GM19463 (cell line): ENCODE measurements at regions not wholly inside any gene's neighbourhood (a gene's known extent, or its start where the extent isn't known, plus 50 kb on each side); places are given as distances from the start of the nearest gene placed in this dataset.

Experiments used
- ATAC-seq: cut with Tn5 transposase; IDR thresholded peaks from one replicate; pipeline ENCODE4 v1.9.1; 2021; ENCODE audit warnings: mild to moderate bottlenecking, moderate library complexity; ENCODE audit not compliant: unreplicated experiment

DNA sequence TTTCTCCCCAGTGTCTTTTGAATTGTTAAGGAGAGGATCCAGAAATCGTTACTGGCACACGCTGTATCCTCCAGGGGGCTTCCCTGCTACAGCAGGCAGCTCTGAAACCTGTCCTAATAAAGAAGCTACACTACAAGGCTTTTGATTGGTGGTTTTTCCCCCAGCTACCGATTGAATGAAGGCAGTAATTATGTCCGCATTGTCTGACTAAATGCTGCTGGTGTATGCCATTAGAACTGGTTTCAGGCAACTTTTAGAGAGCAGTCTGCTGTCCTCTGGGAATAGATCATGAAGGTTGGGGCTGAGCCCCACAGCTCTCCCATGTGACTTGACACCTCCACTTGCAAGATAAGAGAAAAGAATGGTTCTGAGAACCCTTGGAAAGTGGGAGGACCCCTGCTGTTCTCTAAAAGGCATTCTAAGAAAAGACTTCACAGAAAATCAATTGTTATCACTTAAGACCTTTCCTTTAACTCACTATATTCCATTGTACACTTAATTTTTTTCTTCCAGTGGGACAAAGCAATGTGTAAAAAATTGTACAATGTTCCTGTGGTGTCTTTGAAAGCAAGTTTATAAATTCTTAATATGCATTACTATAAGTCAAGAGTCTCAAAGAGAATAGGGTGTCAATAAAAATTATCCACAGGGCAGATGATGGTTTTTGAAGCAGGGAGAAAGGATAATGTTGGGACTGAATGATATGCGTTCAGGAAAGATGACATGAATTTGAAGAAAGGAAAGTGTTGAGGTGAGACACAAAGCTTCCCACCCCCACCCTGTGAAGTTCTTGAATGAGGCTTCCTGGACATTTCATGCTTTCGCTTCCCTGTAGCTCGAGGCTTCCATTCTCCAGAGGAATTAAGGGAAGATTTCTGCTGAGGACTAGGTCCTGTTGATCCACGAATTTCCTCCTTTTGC lies 53.0 kb upstream of the DAZL start:
- no peak for ATAC-seq

DNA sequence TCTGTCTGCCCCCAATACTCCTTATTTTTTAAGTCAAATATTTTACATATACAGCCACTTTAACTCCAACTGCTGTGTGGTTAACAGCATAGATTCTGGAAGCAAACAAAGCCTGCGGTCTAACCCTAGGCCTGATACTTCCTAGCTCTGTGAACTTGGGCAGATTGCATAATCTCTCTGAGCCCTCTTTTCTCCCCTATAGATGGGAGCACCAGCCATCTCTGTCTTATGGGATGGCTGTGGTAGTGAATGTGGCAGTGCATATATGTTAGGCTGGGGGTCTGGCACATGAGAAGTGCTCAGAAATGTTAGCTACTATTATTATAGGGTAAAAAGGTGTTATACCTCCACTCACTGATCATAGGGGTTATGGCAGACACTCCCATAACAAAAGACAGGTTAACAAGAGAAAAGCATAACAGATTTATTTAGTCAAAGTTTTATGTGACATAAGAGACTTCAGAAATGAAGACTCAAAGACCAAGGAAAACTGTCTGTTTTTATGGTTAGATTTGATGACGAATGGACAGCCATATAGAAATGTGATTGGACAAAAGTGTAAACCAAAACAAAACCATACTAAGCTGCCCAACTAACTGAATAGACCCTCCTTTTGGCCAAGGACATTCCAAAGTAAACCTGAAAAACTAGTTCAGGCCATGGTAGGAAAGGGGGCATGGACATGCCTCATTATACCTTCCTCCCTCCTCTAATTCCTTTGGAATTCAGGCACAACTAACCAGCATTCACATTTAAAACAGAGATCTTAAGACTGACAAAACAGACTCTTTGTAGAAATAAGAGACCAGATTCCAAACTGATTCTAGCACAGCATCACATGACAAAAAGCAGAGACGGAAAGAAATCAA lies 53.9 kb upstream of the DAZL start:
- ATAC-seq, result no peak

DNA sequence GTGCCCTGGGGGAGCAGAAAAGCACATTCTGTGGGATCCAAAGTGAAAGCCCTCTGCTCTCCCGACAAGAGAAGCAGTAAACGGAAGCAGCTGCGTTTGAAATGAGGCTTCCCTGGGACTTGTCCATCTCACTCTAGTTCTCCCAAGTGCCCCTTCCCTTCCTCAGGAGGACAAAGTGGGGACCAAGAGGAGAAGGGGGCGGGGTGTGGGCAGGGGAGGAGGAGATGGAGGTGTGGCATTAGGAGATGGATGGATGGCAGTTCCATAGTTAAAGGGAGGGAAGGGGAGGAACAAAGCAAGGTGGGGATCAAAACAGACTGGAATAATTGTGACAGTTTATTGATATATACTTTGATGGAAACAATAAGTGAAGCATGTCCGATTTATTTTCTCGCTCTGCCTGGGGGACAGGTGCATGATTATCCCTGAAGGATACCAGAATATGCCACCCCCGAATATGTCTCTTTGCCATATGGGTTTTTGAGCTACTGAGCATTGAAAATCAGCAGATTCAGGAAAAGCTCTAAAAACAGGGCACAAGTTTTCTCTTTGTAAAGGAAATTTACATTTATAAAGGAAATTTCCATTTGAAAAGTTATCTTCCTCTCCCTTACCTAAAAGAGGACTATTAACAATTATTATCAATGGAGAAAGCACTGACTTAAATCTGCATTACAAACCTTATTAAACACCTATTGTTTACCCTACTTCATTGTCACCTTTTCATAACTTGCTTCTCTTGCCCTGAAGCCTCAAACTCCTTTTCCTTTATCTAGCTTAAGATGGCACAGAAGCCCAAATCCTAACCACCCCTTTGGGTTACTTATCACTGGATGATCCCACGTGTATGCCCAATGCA lies 58.9 kb upstream of the DAZL start:
- no peak for ATAC-seq

DNA sequence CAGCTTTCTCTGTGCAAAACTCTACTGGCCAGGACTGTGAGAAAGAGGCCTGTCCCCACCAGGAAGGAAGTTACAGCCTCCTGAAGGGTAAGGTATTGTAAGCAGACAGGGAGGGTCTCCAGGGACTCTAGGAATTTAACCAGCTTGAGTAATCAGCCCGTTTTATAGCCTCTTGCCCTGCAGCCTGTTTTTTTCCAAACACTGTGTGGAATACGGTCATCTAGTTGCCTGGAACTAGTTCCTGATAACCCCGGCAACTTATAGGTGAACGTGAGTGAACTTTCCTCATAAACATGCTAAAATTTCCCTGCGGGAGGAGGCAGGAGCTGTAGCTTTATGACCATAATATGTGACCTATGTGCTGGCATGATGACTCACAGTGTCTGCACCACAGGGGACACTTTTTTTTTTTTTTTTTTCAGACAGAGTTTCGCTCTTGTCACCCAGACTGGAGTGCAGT lies 60.1 kb upstream of the DAZL start:
- no peak for ATAC-seq

DNA sequence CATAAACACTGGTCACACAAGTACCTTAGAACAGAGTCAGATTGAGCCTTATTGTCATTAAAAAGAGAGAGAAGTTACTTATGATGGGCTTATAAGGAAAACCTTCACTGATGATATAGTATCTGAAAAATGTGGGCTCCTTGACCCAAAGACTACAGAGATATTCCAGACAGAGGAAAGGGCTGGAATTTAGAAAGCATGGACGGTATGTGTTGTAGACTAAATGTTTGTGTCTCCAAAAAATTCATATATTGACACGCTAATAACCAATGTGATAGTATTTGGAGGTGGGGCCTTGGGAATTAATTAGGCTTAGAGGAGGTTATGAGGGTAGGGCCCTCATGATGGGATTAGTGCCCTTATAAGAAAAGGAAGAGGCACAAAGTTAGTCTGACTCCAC lies 61.0 kb upstream of the DAZL start:
- no peak for ATAC-seq

DNA sequence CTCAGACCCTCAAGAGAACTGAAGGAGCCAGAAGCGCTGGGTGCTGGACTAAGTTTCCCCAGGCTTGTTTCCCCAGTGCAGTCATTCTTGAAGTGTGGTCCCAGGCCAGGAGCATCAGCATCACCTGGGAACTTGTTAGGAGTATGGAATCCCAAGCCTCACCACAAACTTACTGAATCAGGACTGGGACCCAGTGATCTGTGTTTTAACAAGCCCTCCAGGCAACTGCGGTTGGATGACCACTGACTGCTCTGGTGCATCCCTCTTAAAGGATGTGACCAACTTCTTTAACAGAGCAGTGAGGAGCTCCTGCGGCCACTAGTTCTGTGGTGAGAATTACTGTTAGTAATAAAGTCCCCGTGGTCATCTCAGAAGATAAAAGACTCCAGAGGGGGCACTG lies 62.4 kb upstream of the DAZL start:
- ATAC-seq, result no peak

DNA sequence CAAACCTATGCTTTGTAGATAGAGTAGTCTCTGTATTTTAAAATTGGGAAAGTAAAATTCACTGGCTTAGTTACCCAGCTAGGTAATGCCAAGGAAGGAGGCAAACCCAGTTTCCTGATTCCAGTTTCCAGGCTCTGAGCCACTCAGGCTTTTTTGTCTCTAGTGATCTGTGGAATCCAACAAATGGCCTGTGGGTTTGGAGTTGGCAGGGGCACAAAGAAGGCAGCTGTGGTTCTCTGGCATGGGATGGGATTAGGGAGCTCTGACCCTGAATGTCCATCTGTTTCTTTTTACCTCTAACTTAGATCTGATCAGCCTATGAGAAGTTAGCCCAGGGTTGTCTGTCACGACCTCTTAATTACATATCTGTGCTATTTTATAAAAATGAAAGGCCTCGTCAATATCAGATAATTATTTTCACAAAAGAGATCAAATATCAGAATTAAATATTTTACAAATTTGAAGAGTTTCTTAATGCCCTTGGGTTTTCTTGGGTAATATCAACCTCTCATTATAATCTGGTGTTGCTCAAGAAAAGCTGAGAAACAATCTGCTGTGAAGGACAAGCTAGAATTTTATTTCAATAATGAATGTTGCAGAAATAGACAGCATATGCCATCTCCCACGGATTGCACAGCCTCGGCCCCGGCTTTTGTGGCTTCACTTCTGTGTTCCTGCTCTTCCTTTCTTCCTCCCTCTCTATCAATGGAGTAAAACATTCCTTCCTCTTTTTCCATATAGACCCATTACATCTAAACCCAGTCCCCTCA lies 63.7 kb upstream of the DAZL start:
- no peak for ATAC-seq

DNA sequence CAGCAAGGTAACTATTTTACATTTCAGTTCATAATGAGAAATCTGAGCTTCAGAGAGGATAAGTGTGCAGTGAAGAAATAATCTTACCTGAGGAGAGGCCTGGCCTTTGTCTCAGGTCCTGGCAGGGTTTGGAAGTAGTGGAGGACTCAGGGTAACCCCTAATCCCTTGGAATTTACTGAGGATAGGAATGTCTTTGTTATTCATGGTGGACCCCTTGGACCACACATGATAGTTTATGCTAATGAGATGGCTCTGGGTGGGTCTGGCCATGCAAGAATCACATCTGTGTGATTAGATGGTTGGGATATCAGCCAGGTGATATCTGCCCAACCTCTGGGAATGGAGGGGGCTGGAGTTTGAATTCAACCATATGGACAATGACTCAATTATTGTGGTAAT lies 65.0 kb upstream of the DAZL start:
- ATAC-seq, result no peak

DNA sequence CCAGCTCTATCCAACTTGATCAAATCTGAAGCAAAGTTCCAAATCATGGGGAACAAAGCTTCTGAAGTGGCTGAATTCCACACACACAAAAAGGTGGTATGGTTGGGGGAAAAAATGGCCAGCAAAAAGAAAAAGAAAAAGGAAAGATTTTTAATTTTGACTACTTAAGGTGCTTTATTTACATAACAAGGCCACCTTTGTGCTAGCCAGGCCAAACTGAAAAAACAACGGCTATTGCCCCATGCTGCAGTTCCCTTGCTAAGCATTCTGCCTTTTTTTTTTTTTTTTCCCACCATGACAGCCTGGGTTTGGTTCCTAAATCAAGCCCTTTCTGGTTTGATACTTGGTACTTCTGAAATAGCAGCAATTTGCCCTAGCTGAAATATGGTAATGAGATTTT lies 66.5 kb upstream of the DAZL start:
- ATAC-seq, result no peak

DNA sequence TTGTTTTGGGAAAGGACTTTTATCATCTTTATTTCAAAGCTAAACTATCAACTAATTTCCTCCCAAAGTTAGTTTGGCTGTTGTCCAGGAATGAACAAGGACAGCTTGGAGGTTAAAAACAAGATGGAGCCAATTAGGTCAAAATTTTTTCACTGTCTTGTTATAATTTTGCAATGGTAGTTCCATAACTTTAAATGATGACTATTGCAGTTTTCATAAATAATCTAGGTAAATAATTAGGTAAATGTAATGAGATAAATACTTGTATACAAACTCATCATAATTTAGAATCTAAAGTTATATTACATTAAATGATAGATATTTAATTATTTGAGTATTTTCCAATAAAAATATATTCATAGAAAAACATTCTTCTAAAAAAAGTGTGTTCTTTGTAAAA lies 68.3 kb upstream of the DAZL start:
- ATAC-seq, result no peak

DNA sequence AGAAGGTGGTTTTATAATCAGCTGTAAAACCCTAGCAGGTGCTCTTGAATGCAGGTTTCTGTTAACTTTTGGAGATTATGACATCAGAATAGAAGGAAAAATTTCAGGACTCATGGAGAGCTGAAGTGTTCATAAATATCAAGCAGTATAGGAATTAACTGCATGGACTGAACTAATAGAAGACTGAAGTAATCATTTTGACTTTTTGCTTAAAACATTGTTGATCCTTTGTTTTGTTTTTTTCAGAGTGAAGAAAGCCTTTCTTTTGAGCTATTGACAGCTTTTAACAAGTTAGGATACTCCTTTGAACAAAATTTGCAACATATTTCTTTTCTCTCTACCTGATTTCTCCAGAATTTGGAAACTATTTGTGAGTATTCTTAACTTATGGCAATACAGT lies 70.6 kb upstream of the DAZL start:
- ATAC-seq, result no peak

DNA sequence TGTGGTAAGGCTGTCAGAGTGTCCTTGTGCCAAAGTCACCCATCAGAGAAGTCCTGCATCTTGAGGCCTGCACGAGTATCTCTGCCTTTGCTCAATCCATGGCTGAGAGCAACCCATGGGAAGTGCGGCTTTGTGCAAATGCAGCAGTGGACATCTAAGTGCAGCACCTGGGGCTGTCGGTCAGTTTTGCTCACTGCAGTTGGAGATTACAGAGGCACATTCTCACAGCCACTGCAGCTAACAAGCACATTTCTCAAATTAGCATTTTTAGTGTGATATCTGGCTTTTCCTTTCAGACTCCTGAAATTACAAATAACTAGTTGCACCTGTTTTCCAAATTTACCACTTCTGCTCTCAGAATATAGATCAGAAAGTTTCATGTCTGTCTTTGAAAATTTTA lies 81.5 kb upstream of the DAZL start:
- ATAC-seq, result no peak

DNA sequence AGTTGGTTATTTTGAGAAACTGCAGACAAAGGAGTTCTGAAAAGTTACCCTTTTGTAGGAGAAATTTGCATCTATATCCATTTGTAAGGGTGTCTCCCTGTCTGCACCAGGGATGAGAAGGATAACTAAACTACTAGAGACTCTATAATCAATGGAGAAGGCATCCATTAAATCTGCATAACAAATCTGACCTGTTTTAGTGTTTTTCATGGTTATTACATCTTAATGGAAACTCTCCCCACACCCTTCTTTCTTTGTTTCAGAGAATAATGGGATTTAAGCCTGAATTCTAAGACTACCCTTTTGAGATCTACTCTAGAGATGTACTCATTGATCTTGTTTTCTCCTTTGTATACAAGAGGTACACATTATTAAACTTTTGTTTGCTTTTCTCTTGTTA lies 82.0 kb upstream of the DAZL start:
- no peak for ATAC-seq

DNA sequence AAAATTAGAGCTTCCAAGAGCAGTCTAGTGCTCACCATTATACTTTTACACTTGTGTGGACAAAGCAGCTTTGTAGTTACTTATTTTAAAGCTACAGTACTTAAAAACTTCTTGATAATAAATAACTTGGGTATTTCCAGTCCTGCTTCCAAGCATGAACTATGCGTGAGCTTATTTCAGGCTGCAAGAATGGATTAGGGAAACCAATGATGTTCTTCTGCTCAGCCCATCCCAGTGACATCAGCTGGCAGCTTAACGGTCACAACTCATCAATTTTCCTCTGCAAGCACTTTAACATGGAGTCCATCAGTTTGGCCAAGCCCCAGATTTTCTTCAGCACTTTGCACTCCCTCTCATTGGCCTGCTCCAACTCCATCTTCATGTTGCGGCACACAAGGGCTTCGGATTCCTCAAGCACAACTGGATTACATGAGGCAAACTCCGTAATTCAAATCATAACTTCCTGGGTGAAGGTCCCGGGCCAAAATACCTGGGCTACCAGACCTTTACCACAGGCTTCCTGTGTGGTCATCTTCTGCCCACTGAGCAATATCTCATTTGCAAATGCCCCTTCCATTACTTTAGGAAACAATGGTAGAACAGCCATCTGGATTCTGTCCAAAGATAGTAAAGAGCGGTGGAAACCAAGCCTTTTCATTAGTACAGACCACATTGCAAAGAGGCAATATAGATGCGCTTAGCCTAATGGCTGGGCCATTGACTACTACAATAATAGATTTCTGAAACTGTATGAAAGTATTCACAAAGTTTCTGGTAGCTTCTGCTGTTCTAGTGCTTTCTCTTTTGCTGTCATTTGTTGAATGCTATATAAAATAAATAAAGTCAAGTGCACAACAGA lies 87.5 kb upstream of the DAZL start:
- ATAC-seq, result no peak

DNA sequence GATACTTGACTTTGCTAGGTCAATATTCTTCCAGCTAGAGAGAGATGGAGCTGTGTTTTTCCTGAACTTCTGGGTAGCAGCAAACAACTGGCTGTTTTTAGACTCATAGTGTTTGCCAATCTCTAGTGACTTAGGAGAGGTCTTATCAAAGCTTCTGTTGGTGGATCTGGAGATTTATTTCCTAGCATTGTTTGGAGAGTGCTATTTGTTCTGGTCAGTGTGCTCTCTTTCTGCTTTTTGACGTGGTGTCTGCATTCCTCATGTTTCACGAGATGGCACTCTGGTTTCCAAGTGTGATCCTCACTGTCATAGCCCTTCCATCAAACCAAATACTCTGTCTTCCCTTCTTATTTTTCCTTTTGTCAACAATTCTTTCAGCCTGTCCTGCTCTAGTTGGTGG lies 88.6 kb upstream of the DAZL start:
- ATAC-seq, result no peak

DNA sequence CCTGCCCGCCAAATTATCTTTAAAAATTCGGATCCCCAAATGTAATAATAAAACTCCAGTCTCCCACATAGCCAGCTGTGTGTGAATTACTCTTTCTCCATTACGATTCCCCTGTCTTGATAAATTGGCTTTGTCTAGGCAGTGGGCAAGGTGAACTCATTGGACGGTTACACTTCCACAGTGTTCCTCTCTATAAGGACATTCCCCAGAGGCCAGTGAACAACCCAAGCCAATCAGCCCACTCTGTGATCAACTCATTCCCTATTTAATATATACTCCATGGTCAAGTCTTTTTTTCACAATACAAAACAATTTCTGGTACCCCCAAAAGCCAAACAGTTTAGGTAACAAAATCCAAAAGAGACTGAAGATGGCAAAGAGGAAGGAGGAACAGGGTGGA lies 90.5 kb upstream of the DAZL start:
- ATAC-seq, result no peak

DNA sequence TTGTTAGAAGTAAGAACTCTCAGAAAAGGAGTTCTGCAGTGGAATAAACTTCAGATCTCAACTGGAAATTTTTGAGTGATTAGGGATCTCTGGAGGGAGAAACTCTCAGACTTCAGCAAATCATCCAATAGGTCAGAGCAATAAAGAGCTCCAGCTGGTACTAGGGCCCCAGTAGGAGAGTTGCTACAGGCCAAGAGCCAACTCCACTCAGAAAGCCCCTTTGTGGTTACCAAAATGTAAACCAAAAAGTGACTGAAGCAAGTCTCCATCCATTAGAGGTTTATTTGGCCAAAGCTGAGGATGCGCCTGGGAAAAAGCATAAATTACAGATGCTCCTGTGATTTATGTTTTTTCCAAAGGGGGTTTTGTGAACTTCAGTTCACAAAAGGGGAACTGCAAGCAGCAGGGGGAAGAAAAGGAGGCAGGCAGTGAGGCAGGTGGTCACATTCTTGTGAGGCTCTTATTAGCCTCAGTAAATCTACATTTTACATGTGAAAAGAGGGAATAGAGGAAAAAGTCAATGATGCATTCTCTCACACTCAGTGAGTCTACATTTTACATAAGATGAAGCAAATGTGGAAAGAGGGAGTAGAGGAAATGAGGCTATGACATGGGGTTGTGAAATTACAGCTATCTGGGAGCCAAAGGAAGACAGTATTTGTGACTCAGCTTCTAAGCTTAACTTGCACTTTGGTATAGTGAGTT lies 92.4 kb upstream of the DAZL start:
- ATAC-seq, result no peak

DNA sequence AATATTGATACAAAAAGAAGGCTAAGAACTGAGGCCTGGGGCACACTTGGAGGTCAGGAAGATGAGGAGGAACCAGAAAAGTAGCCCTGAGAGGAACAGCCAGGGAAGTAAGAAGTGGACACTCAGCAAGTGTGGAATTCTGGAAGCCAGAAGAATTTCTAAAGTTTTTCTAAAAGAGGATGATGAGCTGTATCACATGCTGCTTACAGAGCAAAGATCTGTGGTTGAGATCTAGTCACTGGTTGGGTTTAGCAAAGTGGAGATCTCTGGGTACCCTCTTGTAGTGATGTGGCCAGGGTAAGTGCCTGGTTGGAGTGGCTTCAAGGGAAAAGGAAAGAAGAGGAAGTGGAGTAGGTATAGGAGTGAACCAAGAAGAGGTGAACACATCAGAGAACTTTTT lies 95.4 kb upstream of the DAZL start:
- no peak for ATAC-seq

DNA sequence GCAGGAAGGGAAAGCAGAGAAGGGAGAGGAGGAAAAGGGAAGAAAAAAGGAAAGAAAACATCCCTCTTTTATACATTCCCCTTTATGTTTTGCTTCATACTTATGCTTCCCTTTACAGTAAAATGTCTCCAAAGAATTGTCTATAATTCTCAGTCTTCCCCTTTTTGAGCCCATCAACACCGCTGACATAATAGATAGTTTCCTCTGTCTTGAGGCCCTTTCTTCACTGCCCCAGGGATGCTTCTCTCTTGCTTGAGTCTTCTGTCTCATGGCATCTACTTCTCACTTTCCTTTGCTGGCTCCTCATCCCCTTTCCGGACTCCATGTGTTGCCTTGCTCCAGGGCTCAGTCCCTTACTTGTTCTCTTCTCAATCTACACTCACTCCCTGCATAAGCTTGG lies 99.7 kb upstream of the DAZL start:
- ATAC-seq, result no peak
